Endodermal cell (in vitro differentiated cells): ENCODE measurements at regions not wholly inside any gene's neighbourhood (a gene's known extent, or its start where the extent isn't known, plus 50 kb on each side); places are given as distances from the start of the nearest gene placed in this dataset.

ENCODE experiments used
- DNase-seq: peaks from one replicate; pipeline ENCODE4 v3.0.0-alpha.2; 2017
- H3K27ac ChIP-seq: 2 replicates; pipeline ENCODE4 v1.5.1; 2013; ENCODE audit warnings: mild to moderate bottlenecking, low read depth, low read length, moderate library complexity
- H3K27me3 ChIP-seq: 2 replicates; pipeline ENCODE4 v1.6.1; 2013; ENCODE audit warnings: mild to moderate bottlenecking, low read length, moderate library complexity; ENCODE audit not compliant: insufficient read depth, control insufficient read depth, poor library complexity, severe bottlenecking
- H3K36me3 ChIP-seq: 2 replicates; pipeline ENCODE4 v1.7.0; 2013; ENCODE audit warnings: mild to moderate bottlenecking, low read length, moderate library complexity; ENCODE audit not compliant: control insufficient read depth, insufficient read depth
- H3K4me1 ChIP-seq: one replicate; pipeline ENCODE4 v1.7.0; 2013; ENCODE audit warnings: low read length; ENCODE audit not compliant: control insufficient read depth, insufficient read depth
- H3K4me3 ChIP-seq: 2 replicates; pipeline ENCODE4 v1.5.1; 2013; ENCODE audit warnings: mild to moderate bottlenecking, low read length, moderate library complexity
- H3K9ac ChIP-seq: 2 replicates; pipeline ENCODE4 v1.6.1; 2013; ENCODE audit warnings: mild to moderate bottlenecking, low read length, moderate library complexity; ENCODE audit not compliant: poor library complexity, severe bottlenecking; ENCODE audit errors: extremely low read depth
- H3K9me3 ChIP-seq: 2 replicates; pipeline ENCODE4 v1.6.1; 2013; ENCODE audit warnings: mild to moderate bottlenecking, low read length, moderate library complexity; ENCODE audit not compliant: control insufficient read depth
- H3K27ac Mint-ChIP-seq: 2 replicates; pipeline ENCODE4 v1.8.0; 2020; ENCODE audit warnings: mixed read lengths
- H3K27me3 Mint-ChIP-seq: 2 replicates; pipeline ENCODE4 v1.8.0; 2021; ENCODE audit warnings: mild to moderate bottlenecking, mixed read lengths; ENCODE audit not compliant: insufficient read depth
- H3K36me3 Mint-ChIP-seq: 2 replicates; pipeline ENCODE4 v1.8.0; 2020; ENCODE audit warnings: low read depth, mixed read lengths
- H3K4me1 Mint-ChIP-seq: 2 replicates; pipeline ENCODE4 v1.8.0; 2020; ENCODE audit warnings: mixed read lengths
- H3K4me3 Mint-ChIP-seq: 2 replicates; pipeline ENCODE4 v1.8.0; 2020; ENCODE audit warnings: mild to moderate bottlenecking, moderate library complexity, mixed read lengths
- H3K9me3 Mint-ChIP-seq: 2 replicates; pipeline ENCODE4 v1.8.0; 2020; ENCODE audit warnings: mild to moderate bottlenecking, mixed read lengths
- CTCF ChIP-seq: fragments of 200-600 bp; sonication (generic); conservative IDR thresholded peaks from 2 replicates; pipeline ENCODE4 v1.5.0; 2021; ENCODE audit warnings: antibody characterized with exemption, mild to moderate bottlenecking
- WGBS, 2 experiments: methylation state at CpG; one replicate each; pipeline versions ENCODE4 v1.1.5 to v1.1.7; 2013; ENCODE audit warnings: missing lambda C conversion rate in 2 of 2, mixed read lengths in 1 of 2; ENCODE audit not compliant: insufficient coverage in 1 of 2, insufficient read length in 1 of 2; 5-methylcytosine and 5-hydroxymethylcytosine counted together

GRCh38 chrX:150049647-150050046, 111.4 kb upstream of the EOLA2 start:
- peaks cover 40% of the 10 kb centered on the region for H3K9me3 Mint-ChIP-seq
- H3K4me3 Mint-ChIP-seq: no peak overlapping the region
- no peak overlapping the region for H3K27ac Mint-ChIP-seq
- no peak for DNase-seq
- Histone ChIP-seq H3K27ac (no peak overlapping the region), H3K27me3 (no peaks in the 10 kb centered on the region), H3K9ac (no peak overlapping the region), H3K4me1 (no peaks in the 10 kb centered on the region), H3K9me3 (no peaks in the 10 kb centered on the region), H3K4me3 (no peak overlapping the region), H3K36me3 (no peaks in the 10 kb centered on the region)
- H3K36me3 Mint-ChIP-seq: no peaks in the 10 kb centered on the region
- 97% methylated on average over 2 of the region's 2 CpGs; no CpG with 5 or more reads in 1 of the 2 experiments for WGBS, 2 experiments
- no peaks in the 10 kb centered on the region for H3K27me3 Mint-ChIP-seq
- no peaks in the 10 kb centered on the region for H3K4me1 Mint-ChIP-seq
- no peak for TF ChIP-seq CTCF

- H3K4me1 ChIP-seq: no peaks in the 10 kb centered on the region
- DNase-seq: no peak
- H3K9me3 ChIP-seq: no peaks in the 10 kb centered on the region
- H3K4me3 Mint-ChIP-seq: no peak overlapping the region
- no peaks in the 10 kb centered on the region for H3K36me3 Mint-ChIP-seq
- peaks cover 34% of the 10 kb centered on the region for H3K9me3 Mint-ChIP-seq
- H3K27me3 Mint-ChIP-seq: no peaks in the 10 kb centered on the region
- no peaks in the 10 kb centered on the region for H3K36me3 ChIP-seq
- H3K27me3 ChIP-seq: no peaks in the 10 kb centered on the region
- TF ChIP-seq CTCF: peak; percentile 61
- no peak overlapping the region for H3K27ac Mint-ChIP-seq
- no peak overlapping the region for H3K9ac ChIP-seq
- no peak overlapping the region for H3K4me3 ChIP-seq
- no CpG with 5 or more reads among the region's 1 CpG for WGBS, 2 experiments
- H3K4me1 Mint-ChIP-seq: no peaks in the 10 kb centered on the region
- no peak overlapping the region for H3K27ac ChIP-seq
Observed at GRCh38 chrX:150050387-150050786, 112.1 kb upstream of the EOLA2 start.

DNA sequence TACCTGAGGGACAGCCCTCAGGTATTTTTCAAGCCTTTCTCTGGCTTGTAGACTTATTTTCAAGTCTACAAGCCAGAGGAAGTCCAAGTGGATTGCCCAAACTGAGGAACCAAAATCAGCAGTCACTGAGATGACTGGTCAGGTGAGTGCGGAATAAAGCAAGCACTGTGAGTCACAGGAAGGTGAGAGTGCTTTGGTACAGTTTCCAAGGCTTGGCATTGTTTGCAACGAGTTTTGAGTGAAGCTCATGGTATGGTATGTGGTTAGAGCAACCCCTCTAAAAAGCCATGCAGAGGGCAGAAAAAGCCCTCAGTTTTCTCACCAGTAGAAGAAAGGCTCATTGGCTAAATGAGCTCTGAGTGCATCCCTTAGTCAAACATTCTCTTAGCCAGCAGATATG, 112.8 kb upstream of the EOLA2 start:
- no peaks in the 10 kb centered on the region for H3K4me1 ChIP-seq
- DNase-seq: no peak
- no peak for TF ChIP-seq CTCF
- H3K4me1 Mint-ChIP-seq: no peaks in the 10 kb centered on the region
- H3K36me3 Mint-ChIP-seq: no peaks in the 10 kb centered on the region
- H3K27ac ChIP-seq: no peak overlapping the region
- no peaks in the 10 kb centered on the region for H3K9me3 ChIP-seq
- 27% methylated on average over 2 of the region's 2 CpGs; no CpG with 5 or more reads in 1 of the 2 experiments for WGBS, 2 experiments
- H3K4me3 Mint-ChIP-seq: no peak overlapping the region
- H3K27ac Mint-ChIP-seq: no peak overlapping the region
- H3K36me3 ChIP-seq: no peaks in the 10 kb centered on the region
- H3K4me3 ChIP-seq: no peak overlapping the region
- no peak overlapping the region for H3K9ac ChIP-seq
- H3K27me3 Mint-ChIP-seq: no peaks in the 10 kb centered on the region
- peaks cover 33% of the 10 kb centered on the region for H3K9me3 Mint-ChIP-seq
- no peaks in the 10 kb centered on the region for H3K27me3 ChIP-seq
